SK-N-SH treated with all-trans-retinoic acid at 6 μM for 48 hours (cell line): ENCODE measurements at regions not wholly inside any gene's neighbourhood (a gene's known extent, or its start where the extent isn't known, plus 50 kb on each side); places are given as distances from the start of the nearest gene placed in this dataset.

ENCODE experiments used
- ATAC-seq: fragments of 200-7000 bp; cut with Tn5 transposase; 3 replicates; pipeline ENCODE4 v1.9.1; 2020; ENCODE audit warnings: mild to moderate bottlenecking, moderate library complexity
- ARNTL ChIP-seq: fragments of 450-650 bp; formaldehyde crosslinking; IDR thresholded peaks from 2 replicates; pipeline ENCODE4 v1.5.0; 2020; ENCODE audit warnings: low read depth, mild to moderate bottlenecking, moderate library complexity, borderline replicate concordance
- BACH2 ChIP-seq: fragments of 250-450 bp; sonication (Bioruptor Pico); IDR thresholded peaks from 2 replicates; pipeline ENCODE4 v1.9.0; 2021; ENCODE audit warnings: mild to moderate bottlenecking, borderline replicate concordance
- CREB5 ChIP-seq: fragments of 250-450 bp; sonication (Bioruptor Pico); IDR thresholded peaks from 2 replicates; pipeline ENCODE4 v1.5.1; 2020; ENCODE audit warnings: low read depth, mild to moderate bottlenecking, moderate library complexity
- CSDC2 ChIP-seq: fragments of 250-450 bp; sonication (Bioruptor Pico); IDR thresholded peaks from 2 replicates; pipeline ENCODE4 v1.5.0; 2020; ENCODE audit warnings: mild to moderate bottlenecking, moderate library complexity
- CSRNP3 ChIP-seq: fragments of 250-450 bp; sonication (Bioruptor Pico); IDR thresholded peaks from 2 replicates; pipeline ENCODE4 v1.5.1; 2021; ENCODE audit warnings: mild to moderate bottlenecking, moderate library complexity
- ESRRG ChIP-seq: fragments of 250-450 bp; sonication (Bioruptor Pico); IDR thresholded peaks from 2 replicates; pipeline ENCODE4 v1.6.1; 2021; ENCODE audit warnings: mild to moderate bottlenecking
- GLIS3 ChIP-seq: fragments of 250-450 bp; sonication (Bioruptor Pico); IDR thresholded peaks from 2 replicates; pipeline ENCODE4 v1.5.0; 2020; ENCODE audit warnings: mild to moderate bottlenecking, moderate library complexity
- ISL1 ChIP-seq: fragments of 250-450 bp; sonication (Bioruptor Pico); IDR thresholded peaks from 2 replicates; pipeline ENCODE4 v2.1.2; 2022; ENCODE audit warnings: mild to moderate bottlenecking, moderate library complexity
- OSR1 ChIP-seq: fragments of 250-450 bp; sonication (Bioruptor Pico); IDR thresholded peaks from 2 replicates; pipeline ENCODE4 v1.8.0; 2022; ENCODE audit warnings: moderate library complexity, mild to moderate bottlenecking, inconsistent platforms
- PATZ1 ChIP-seq: fragments of 250-450 bp; sonication (Bioruptor Pico); IDR thresholded peaks from 2 replicates; pipeline ENCODE4 v1.8.0; 2020; ENCODE audit warnings: mild to moderate bottlenecking, moderate library complexity, borderline replicate concordance
- POU6F1 ChIP-seq: fragments of 250-450 bp; sonication (Bioruptor Pico); IDR thresholded peaks from 2 replicates; pipeline ENCODE4 v1.8.0; 2021; ENCODE audit warnings: low read depth, mild to moderate bottlenecking, moderate library complexity, borderline replicate concordance
- PPARA ChIP-seq: fragments of 250-450 bp; sonication (Bioruptor Pico); IDR thresholded peaks from 2 replicates; pipeline ENCODE4 v1.5.0; 2020; ENCODE audit warnings: mild to moderate bottlenecking, borderline replicate concordance
- RARB ChIP-seq: fragments of 250-450 bp; sonication (Bioruptor Pico); IDR thresholded peaks from 2 replicates; pipeline ENCODE4 v1.8.0; 2021; ENCODE audit warnings: mild to moderate bottlenecking, moderate library complexity
- SNAI2 ChIP-seq: fragments of 250-450 bp; sonication (Bioruptor Pico); IDR thresholded peaks from 2 replicates; pipeline ENCODE4 v1.5.0; 2020; ENCODE audit warnings: mild to moderate bottlenecking, moderate library complexity
- TCF4 ChIP-seq: fragments of 250-450 bp; sonication (Bioruptor Pico); IDR thresholded peaks from 2 replicates; pipeline ENCODE4 v1.8.0; 2021; ENCODE audit warnings: mild to moderate bottlenecking, moderate library complexity, borderline replicate concordance
- TOX ChIP-seq: fragments of 250-450 bp; sonication (Bioruptor Pico); IDR thresholded peaks from 2 replicates; pipeline ENCODE4 v1.8.0; 2021; ENCODE audit warnings: mild to moderate bottlenecking, moderate library complexity, borderline replicate concordance
- ZC3H10 ChIP-seq: fragments of 250-450 bp; sonication (Bioruptor Pico); IDR thresholded peaks from 2 replicates; pipeline ENCODE4 v1.5.1; 2021; ENCODE audit warnings: mild to moderate bottlenecking, moderate library complexity
- ZFP3 ChIP-seq: fragments of 250-450 bp; sonication (Bioruptor Pico); IDR thresholded peaks from 2 replicates; pipeline ENCODE4 v1.5.0; 2020; ENCODE audit warnings: mild to moderate bottlenecking, moderate library complexity
- ZFP30 ChIP-seq: fragments of 450-650 bp; formaldehyde crosslinking; IDR thresholded peaks from 2 replicates; pipeline ENCODE4 v1.5.0; 2022; ENCODE audit warnings: mild to moderate bottlenecking, moderate library complexity
- ZNF565 ChIP-seq: fragments of 450-650 bp; formaldehyde crosslinking; conservative IDR thresholded peaks from 2 replicates; pipeline ENCODE4 v1.5.0; 2020; ENCODE audit warnings: low read depth, mild to moderate bottlenecking, moderate library complexity
- ZNF70 ChIP-seq: fragments of 450-650 bp; formaldehyde crosslinking; IDR thresholded peaks from 2 replicates; pipeline ENCODE4 v1.5.0; 2020; ENCODE audit warnings: mild to moderate bottlenecking, moderate library complexity
- ZNF8 ChIP-seq: fragments of 450-650 bp; formaldehyde crosslinking; IDR thresholded peaks from 2 replicates; pipeline ENCODE4 v1.5.0; 2020; ENCODE audit warnings: mild to moderate bottlenecking, moderate library complexity
- TF ChIP-seq, protein P1 (sequence below): fragments of 250-450 bp; sonication (Bioruptor Pico); IDR thresholded peaks from 2 replicates; pipeline ENCODE4 v1.5.0; 2020; ENCODE audit warnings: mild to moderate bottlenecking, moderate library complexity

DNA sequence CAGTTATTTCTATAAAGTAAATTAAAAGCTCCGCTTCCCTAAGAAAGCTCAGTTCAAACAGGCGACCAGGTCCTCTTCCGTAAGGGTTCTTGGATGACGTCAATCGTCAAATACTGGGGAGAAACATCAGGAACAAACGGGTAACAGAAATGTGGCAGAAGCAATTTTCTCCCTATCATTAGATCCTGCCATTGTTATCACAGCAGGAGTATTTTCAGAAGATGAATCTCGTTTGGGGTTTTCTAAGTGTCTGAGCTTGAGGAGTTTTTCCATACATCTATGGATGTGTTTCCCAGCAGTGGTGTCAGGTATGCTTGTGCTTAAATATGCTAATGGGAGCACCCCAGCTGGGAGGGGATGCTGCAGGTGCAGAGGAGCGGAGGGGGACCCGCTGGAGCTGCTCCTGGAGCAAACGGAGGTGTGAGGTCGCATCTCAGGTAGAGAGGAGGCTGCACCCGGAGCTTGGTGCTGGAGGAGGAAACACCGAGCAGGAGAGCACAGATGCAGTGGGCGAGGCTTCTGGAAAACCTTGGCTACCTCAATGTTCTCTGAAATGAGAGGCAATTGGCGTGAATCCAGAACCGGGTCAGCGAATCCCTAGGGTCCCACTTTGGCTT is 795.5 kb downstream of the AACS start:
- TF ChIP-seq CREB5 (CRISPR knock-in tag) (no peak), PATZ1 (CRISPR knock-in tag) (no peak), ESRRG (CRISPR knock-in tag) (no peak), ZNF8 (CRISPR knock-in tag) (no peak), ISL1 (no peak), PPARA (CRISPR knock-in tag) (no peak), TOX (CRISPR knock-in tag) (no peak), CSDC2 (CRISPR knock-in tag) (no peak), ZNF70 (no peak), CSRNP3 (CRISPR knock-in tag) (no peak), ZNF565 (CRISPR knock-in tag) (no peak), ZFP30 (no peak), SNAI2 (CRISPR knock-in tag) (no peak), ZFP3 (CRISPR knock-in tag) (no peak), BACH2 (CRISPR knock-in tag) (no peak), RARB (CRISPR knock-in tag) (no peak), OSR1 (no peak), POU6F1 (CRISPR knock-in tag) (no peak)
- TF ChIP-seq, protein P1, sequence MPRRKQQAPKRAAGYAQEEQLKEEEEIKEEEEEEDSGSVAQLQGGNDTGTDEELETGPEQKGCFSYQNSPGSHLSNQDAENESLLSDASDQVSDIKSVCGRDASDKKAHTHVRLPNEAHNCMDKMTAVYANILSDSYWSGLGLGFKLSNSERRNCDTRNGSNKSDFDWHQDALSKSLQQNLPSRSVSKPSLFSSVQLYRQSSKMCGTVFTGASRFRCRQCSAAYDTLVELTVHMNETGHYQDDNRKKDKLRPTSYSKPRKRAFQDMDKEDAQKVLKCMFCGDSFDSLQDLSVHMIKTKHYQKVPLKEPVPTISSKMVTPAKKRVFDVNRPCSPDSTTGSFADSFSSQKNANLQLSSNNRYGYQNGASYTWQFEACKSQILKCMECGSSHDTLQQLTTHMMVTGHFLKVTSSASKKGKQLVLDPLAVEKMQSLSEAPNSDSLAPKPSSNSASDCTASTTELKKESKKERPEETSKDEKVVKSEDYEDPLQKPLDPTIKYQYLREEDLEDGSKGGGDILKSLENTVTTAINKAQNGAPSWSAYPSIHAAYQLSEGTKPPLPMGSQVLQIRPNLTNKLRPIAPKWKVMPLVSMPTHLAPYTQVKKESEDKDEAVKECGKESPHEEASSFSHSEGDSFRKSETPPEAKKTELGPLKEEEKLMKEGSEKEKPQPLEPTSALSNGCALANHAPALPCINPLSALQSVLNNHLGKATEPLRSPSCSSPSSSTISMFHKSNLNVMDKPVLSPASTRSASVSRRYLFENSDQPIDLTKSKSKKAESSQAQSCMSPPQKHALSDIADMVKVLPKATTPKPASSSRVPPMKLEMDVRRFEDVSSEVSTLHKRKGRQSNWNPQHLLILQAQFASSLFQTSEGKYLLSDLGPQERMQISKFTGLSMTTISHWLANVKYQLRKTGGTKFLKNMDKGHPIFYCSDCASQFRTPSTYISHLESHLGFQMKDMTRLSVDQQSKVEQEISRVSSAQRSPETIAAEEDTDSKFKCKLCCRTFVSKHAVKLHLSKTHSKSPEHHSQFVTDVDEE (CRISPR knock-in tag): no peak
- ATAC-seq: no peak

DNA sequence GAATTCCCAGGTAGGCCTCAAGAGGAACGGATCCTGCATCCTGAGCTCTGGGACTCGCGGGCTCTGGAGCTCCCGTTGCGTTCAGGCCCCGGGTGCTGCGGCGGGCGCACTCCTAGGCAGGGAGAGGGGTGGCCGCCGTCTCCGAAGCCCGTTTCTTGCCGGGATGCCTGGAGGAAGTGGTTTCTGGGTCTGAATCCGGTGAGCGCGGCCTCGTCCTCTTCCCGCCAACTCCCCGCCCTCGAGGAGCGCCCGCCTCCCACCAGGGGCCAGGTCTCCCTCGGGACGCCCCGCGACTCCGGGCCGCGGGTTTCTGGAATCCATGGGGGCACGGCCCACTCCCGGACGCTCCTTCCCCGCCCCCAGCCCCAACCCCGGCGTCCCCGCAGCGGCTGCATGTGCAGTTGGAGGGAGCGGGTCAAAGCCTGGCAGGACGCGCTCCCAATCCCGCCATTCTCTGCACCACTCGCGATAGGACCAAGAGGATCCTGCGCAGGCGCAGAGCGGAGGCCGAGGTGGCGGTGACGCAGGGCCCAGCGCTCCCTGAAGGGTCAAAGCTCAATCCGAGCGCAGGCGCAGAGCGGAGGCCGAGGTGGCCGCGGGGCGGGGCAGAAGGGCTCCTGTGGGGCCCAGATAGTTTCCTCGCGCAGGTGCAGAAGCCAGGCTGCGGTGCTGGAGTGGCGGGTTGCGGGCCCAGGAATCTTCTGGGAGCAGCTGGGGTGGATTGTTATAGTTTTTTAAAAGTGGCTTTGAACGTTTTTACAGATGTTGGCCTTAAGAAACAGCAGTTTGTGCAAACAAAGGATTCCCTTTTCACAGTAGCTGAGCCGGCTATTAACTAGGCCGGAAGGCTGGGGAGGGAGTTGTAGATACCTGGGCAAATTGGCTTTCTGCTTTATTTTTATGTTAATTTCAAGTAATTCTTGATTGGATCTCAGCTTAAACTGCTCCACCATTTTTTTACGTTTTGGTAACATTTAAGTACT is 796.4 kb downstream of the AACS start:
- TF ChIP-seq ZNF8 (CRISPR knock-in tag) (no peak), PATZ1 (CRISPR knock-in tag) (no peak), CREB5 (CRISPR knock-in tag) (no peak), ZNF565 (CRISPR knock-in tag) (no peak), PPARA (CRISPR knock-in tag) (no peak), GLIS3 (CRISPR knock-in tag) (no peak), TCF4 (no peak), ZFP30 (no peak), ZFP3 (CRISPR knock-in tag) (no peak), BACH2 (CRISPR knock-in tag) (no peak), CSDC2 (CRISPR knock-in tag) (no peak), SNAI2 (CRISPR knock-in tag) (no peak), ISL1 (no peak), ARNTL (CRISPR knock-in tag) (no peak), ZC3H10 (no peak), POU6F1 (CRISPR knock-in tag) (no peak)
- ATAC-seq: no peak
